ENCODE measurements at regions not wholly inside any gene's neighbourhood (a gene's known extent, or its start where the extent isn't known, plus 50 kb on each side); places are given as distances from the start of the nearest gene placed in this dataset.

DNA sequence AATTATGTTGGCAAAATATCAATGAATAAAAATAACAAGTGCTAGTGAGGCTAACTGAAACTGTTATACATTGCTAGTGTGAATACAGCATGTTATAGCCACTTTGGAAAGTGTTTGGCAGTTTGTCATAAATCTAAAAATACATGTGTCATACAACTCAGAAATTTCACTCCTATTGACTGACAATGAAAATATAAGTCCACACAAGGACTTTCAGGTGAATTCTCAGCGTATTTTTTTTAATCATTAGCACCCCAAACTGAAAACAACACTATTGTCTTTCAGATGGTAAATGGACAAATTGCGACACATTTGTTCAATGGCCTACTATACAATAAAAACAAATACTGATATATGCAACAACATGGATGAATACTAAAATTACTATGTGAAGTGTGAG is 884.8 kb downstream of the TRIB2 start:
- TF ChIP-seq, protein P1, sequence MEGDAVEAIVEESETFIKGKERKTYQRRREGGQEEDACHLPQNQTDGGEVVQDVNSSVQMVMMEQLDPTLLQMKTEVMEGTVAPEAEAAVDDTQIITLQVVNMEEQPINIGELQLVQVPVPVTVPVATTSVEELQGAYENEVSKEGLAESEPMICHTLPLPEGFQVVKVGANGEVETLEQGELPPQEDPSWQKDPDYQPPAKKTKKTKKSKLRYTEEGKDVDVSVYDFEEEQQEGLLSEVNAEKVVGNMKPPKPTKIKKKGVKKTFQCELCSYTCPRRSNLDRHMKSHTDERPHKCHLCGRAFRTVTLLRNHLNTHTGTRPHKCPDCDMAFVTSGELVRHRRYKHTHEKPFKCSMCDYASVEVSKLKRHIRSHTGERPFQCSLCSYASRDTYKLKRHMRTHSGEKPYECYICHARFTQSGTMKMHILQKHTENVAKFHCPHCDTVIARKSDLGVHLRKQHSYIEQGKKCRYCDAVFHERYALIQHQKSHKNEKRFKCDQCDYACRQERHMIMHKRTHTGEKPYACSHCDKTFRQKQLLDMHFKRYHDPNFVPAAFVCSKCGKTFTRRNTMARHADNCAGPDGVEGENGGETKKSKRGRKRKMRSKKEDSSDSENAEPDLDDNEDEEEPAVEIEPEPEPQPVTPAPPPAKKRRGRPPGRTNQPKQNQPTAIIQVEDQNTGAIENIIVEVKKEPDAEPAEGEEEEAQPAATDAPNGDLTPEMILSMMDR (tag by site-specific recombination; IDR thresholded peaks at IDR 0.05): no peak
- TF ChIP-seq ZBTB1 (tag by site-specific recombination; IDR thresholded peaks at IDR 0.05) (no peak), SP2 (tag by site-specific recombination; IDR thresholded peaks at IDR 0.05) (no peak), YY1 (tag by site-specific recombination; IDR thresholded peaks at IDR 0.05) (no peak), HOXA7 (CRISPR knock-in tag; IDR thresholded peaks at IDR 0.05; ENCODE audit: borderline replicate concordance) (no peak), ZNF121 (tag by site-specific recombination; IDR thresholded peaks at IDR 0.05) (no peak), ZNF558 (tag by site-specific recombination; IDR thresholded peaks at IDR 0.05) (no peak)
- TF ChIP-seq, protein P2, sequence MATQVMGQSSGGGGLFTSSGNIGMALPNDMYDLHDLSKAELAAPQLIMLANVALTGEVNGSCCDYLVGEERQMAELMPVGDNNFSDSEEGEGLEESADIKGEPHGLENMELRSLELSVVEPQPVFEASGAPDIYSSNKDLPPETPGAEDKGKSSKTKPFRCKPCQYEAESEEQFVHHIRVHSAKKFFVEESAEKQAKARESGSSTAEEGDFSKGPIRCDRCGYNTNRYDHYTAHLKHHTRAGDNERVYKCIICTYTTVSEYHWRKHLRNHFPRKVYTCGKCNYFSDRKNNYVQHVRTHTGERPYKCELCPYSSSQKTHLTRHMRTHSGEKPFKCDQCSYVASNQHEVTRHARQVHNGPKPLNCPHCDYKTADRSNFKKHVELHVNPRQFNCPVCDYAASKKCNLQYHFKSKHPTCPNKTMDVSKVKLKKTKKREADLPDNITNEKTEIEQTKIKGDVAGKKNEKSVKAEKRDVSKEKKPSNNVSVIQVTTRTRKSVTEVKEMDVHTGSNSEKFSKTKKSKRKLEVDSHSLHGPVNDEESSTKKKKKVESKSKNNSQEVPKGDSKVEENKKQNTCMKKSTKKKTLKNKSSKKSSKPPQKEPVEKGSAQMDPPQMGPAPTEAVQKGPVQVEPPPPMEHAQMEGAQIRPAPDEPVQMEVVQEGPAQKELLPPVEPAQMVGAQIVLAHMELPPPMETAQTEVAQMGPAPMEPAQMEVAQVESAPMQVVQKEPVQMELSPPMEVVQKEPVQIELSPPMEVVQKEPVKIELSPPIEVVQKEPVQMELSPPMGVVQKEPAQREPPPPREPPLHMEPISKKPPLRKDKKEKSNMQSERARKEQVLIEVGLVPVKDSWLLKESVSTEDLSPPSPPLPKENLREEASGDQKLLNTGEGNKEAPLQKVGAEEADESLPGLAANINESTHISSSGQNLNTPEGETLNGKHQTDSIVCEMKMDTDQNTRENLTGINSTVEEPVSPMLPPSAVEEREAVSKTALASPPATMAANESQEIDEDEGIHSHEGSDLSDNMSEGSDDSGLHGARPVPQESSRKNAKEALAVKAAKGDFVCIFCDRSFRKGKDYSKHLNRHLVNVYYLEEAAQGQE (tag by site-specific recombination; IDR thresholded peaks at IDR 0.05): no peak
